G401 (cell line): ENCODE measurements at regions not wholly inside any gene's neighbourhood (a gene's known extent, or its start where the extent isn't known, plus 50 kb on each side); places are given as distances from the start of the nearest gene placed in this dataset.

Experiments used
- DNase-seq: peaks from one replicate; pipeline ENCODE4 v3.0.0-alpha.2; 2015; ENCODE audit warnings: low spot score
- in situ Hi-C: cut with HindIII; loops from 2 replicates; pipeline ENCODE4 v1.10.0; 2016; ENCODE audit warnings: low sequenced_read_pairs, mixed read lengths

DNA sequence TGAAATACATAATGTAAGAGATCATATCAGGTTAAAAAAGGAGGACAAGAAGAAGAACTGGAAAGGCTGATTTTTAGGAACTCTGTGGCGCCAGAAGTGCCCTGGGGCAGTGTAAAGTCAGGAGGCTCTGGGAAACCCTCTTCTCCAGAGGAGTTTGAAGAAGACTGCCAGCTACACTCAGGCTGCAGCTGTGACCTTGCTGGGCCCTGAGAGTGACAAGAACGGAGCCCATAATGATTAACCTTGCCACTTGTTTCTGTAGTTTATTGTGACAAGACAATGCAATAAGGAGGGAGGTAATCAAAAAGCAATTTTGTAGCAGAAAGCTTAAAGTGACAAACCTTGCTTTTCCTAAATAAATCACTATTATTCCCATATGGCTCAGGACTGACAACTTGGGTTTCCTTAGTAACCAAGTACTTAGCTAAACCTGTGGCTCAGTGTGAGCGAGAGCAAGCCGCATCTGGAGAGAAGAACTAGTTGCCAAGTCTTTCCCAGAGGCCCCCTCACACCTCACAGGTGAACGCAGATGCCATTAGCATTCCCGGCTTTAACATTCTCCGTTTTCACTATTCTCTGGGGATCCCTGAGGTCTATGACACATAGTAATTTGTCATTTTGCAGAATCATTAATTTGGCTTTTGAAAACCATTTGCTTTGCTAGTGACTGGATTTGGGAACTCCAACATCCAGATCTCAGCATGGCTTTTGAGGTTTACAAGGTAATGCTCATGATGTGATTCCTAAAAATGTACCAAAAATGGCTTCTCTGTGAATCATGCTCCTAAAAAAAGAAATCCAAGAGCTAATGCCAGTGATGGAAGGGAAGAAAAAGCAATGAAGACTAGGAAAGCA lies 115.9 kb downstream of the OMA1 start:
- DNase-seq, result no peak
- in situ Hi-C loops, result no loop called here

DNA sequence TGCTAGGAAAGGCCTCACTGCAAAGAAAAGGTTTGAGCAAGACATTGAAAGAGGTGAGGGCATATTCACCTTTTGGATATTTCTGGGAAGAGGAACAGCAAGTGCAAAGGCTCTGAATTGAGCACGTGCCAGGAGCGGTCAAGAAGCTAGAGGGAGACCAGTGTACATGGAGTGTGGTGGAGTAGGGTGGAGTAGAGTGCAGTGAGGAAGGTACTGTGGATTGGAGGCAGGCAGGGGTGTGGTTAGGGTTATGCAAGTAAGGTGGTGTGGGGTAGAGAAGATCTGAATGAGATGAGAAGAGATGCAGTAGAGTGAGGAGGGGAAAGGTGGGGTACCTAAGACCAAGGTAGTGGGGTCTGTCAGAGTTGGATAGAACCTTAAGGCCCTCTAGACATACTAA lies 119.6 kb downstream of the OMA1 start:
- DNase-seq, result no peak
- in situ Hi-C loops, result no loop called here

- no peak for DNase-seq
- in situ Hi-C loops, result no loop called here
Measured at GRCh38 chr1:58422436-58422835, 124.1 kb downstream of the OMA1 start.

- no peak for DNase-seq
- in situ Hi-C loops, result no loop called here
Measured at GRCh38 chr1:58418283-58419228, 128.0 kb downstream of the OMA1 start.

DNA sequence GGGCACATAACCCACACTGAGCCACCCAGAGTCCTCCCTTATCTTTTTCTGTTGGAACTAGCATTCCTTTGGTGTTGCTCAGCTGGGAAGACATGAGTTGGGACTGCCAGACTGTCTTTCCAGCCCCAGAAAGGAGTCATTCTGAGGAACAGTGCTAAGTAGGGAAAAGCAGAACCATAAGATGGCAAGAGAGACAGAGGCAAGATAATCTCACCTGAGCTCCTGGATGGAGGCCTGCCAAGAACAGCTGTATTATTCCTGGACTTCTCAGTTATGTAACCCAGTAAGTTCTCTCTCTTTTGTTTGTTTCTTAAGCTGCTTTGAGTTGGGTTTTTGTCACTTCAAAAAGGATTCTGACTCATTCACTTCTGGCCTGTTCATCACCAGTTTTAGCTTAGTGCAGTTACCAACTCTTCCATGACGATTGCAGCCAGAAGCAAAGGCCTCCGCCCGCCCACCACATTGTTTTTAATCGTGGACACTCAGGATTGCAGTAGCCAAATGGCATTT lies 134.4 kb downstream of the OMA1 start:
- DNase-seq, result no peak
- in situ Hi-C loops, result no loop called here

GRCh38 chr1:58409890-58410289 lies 136.6 kb downstream of the OMA1 start:
- in situ Hi-C loops, result no loop called here
- DNase-seq, result peak; percentile 1

DNA sequence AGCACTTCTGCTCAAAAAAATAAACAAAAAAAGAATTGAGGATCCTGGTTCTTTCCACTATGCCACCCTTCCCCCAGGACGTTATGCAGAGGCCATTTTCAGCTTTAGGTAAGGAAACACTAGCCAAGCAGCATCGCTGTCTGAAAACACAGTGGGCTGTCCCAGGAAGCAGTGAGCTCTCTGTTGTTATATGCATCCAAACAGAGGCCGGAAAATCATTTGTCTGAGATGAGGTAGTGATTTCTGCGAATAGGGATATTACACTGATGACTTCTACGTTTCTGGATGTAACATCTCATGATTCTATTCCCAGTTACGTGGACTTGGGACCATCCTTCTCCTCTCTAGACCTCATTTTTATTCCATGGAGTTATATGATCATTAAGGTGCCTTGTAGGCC lies 137.2 kb downstream of the OMA1 start:
- in situ Hi-C loops, result no loop called here
- no peak for DNase-seq

GRCh38 chr1:58406301-58407071 lies 140.0 kb downstream of the OMA1 start:
- in situ Hi-C loops, result no loop called here
- DNase-seq, result no peak

GRCh38 chr1:58405660-58406059 lies 140.9 kb downstream of the OMA1 start:
- no peak for DNase-seq
- in situ Hi-C loops, result no loop called here

DNA sequence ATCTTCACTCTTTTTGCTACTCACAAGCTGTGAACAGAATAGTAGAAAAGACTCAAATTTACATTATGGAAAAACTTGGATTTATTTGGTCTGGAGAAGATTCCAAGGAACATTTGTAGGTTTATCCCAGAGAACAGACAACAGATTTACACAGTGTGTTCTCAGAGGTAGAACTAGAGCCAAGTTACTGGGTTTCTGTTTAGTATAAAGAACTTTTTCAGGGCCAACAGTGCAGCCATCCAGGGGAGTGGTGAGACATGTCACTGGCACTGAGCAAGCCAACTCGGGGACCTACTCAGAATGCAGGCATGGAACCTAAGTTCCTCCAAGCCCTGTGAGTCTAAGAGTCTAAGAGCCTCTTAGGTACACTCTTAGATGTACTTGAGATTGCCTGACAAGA lies 142.6 kb downstream of the OMA1 start:
- in situ Hi-C loops, result no loop called here
- DNase-seq, result no peak

GRCh38 chr1:58402444-58402843 lies 144.1 kb downstream of the OMA1 start:
- DNase-seq, result no peak
- in situ Hi-C loops, result no loop called here

DNA sequence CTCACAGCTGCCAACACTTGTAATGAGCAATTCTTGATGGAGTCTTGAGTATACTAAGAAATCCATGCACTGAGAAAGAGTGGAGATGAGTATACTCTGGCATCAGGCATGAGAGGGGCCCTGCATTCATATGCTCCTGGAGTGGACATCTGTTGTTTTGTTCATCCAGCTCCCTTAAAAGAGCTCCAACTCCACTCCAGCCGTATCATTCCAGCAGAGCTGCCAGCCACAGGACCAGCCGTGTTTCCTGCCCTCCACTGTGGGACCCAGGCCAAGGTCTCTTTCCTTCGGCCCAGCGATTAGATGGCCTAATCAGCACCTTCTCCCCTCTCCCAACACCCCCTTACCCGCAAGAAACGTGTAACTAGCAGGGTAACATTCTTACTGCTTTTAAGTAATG lies 144.5 kb downstream of the OMA1 start:
- peak; percentile 30 for DNase-seq
- in situ Hi-C loops, result no loop called here

DNA sequence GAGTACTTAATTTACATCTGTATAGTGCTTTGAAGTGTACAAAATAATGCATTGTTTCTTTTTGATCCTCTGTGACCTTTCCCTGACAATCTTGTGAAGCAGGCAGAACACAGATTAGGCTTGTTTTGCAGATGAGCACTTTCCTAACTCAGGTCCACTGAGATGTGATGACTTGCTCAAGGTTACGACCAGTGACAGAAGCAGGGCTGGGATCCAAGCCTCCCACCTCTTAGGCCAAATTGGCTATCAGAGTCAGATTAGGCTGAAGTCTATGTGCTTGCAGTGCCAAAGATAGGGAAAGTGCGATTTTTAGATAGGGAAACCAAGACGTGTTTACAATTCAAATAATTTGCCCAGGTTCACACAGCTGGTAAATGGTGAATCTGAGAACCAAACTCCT lies 147.3 kb downstream of the OMA1 start:
- DNase-seq, result no peak
- in situ Hi-C loops, result no loop called here

- in situ Hi-C loops, result no loop called here
- no peak for DNase-seq
Measured at GRCh38 chr1:58398714-58399113, 147.8 kb downstream of the OMA1 start.

GRCh38 chr1:58397187-58397820 lies 149.2 kb downstream of the OMA1 start:
- DNase-seq, result no peak
- in situ Hi-C loops, result no loop called here

DNA sequence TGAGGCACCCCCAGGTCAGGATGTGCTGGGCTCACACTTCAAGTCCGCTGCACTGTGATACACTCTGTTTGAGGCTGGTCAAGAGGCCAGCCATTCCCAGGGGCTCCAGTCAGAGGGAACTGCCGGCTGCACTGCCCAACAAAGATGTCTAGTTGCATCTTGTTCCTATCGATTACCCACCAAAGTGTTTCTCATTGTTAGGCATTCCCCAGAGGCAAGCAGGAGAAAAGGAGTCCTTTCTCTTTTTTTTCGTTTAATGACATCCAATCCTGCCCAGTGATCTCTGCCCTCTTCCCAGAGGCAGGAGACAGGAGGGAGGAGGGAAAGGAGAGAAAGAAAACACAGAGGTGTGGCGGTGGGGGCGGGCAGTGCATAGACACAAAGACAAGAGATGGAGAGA lies 150.4 kb downstream of the OMA1 start:
- DNase-seq, result no peak
- in situ Hi-C loops, result no loop called here

DNA sequence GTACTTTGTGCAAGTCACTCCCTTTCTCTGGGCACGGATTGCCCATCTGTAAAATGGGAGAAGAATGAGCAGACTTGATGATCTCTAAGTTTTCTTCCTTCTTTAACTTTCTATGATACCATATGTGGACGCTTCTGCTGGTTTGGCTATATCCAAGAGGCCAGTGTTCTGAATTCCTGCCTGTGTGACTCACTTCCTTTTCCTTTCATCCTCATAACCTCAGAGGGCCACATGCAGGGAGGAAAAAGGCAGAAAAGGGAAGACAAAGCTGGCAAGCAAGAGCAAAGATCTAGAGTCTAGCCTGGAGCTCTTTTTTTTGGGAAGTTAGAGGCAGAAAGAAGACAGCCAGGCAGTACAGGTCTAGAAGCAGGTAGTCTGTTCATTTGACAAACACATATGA lies 151.2 kb downstream of the OMA1 start:
- no peak for DNase-seq
- in situ Hi-C loops, result no loop called here

DNA sequence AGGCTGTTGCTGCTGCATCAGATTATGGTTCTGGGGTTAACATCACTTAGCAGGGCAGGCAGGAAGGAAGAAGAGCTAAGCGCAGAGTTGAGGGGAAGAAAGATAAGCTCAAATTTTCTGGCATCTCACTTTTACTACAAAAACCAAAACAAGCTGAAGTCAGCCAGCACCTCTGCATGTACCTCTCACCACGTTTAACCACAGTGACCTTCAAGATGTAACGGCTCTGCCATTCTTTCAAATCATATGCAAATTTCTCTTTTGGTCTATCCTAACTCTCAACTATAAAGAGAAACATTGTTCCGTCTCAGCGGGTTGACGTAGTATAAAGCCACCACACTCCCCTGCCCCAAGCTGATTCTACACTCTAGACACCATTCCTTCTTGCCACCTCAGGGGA lies 154.4 kb downstream of the OMA1 start:
- DNase-seq, result no peak
- in situ Hi-C loops, result no loop called here

GRCh38 chr1:58391514-58391913 lies 155.0 kb downstream of the OMA1 start:
- in situ Hi-C loops, result no loop called here
- no peak for DNase-seq
